Gastroesophageal sphincter (tissue), 4 donors: ENCODE measurements at regions not wholly inside any gene's neighbourhood (a gene's known extent, or its start where the extent isn't known, plus 50 kb on each side); places are given as distances from the start of the nearest gene placed in this dataset.

ENCODE experiments used
- ATAC-seq: fragments of 150-250 bp; one replicate; pipeline ENCODE4 v1.9.1; 2016; ENCODE audit warnings: mild to moderate bottlenecking, moderate library complexity
- H3K27ac ChIP-seq, 4 donors: fragments of 200-600 bp; sonication (generic) in 3 of 4; 1 replicate in 3 of 4; 2 replicates in 1 of 4; pipeline ENCODE4 v1.5.1; 2016 to 2019
- H3K27me3 ChIP-seq: fragments of 200-600 bp; sonication (generic); one replicate; pipeline ENCODE4 v1.5.1; 2019
- H3K36me3 ChIP-seq, 2 donors: fragments of 200-600 bp; sonication (generic); one replicate each; pipeline ENCODE4 v1.5.1; 2019; ENCODE audit warnings: control low read depth in 1 of 2
- H3K4me1 ChIP-seq, 3 donors: fragments of 200-600 bp; sonication (generic); 1 replicate in 2 of 3; 2 replicates in 1 of 3; pipeline ENCODE4 v1.5.1; 2016 to 2019; ENCODE audit warnings: control low read depth in 2 of 3
- H3K4me3 ChIP-seq, 2 donors: fragments of 200-600 bp; sonication (generic); one replicate each; pipeline ENCODE4 v1.5.1; 2019; ENCODE audit warnings: mild to moderate bottlenecking in 1 of 2, moderate library complexity in 1 of 2
- H3K9me3 ChIP-seq, 3 donors: fragments of 200-600 bp; sonication (generic); one replicate each; pipeline ENCODE4 v1.5.1; 2017 to 2019; ENCODE audit warnings: control low read depth in 2 of 3
- EP300 ChIP-seq: sonication (generic); formaldehyde crosslinking; IDR thresholded peaks from one replicate; pipeline ENCODE4 v1.6.1; 2017; ENCODE audit warnings: antibody characterized with exemption, mild to moderate bottlenecking
- POLR2A ChIP-seq, 2 donors: fragments of 450-650 bp; IDR thresholded peaks; one replicate each; pipeline ENCODE4 v1.6.1; 2017; ENCODE audit warnings: antibody characterized with exemption in 2 of 2, mild to moderate bottlenecking in 2 of 2, moderate library complexity in 1 of 2
- POLR2AphosphoS5 ChIP-seq: sonication (generic); formaldehyde crosslinking; IDR thresholded peaks from one replicate; pipeline ENCODE4 v1.6.1; 2017; ENCODE audit warnings: antibody characterized with exemption
- WGBS, 2 donors: methylation state at CpG; one replicate each; pipeline ENCODE4 v1.1.5; 2018; ENCODE audit warnings: low coverage in 1 of 2; 5-methylcytosine and 5-hydroxymethylcytosine counted together
- TF ChIP-seq, protein P1 (sequence below), 4 experiments: fragments of 200-600 bp in 2 of 4; fragments of 450-650 bp in 2 of 4; sonication (generic) in 1 of 4; IDR thresholded peaks; one replicate each; pipeline ENCODE4 v1.5.1; 2017 to 2019; ENCODE audit warnings: antibody characterized with exemption in 4 of 4, mild to moderate bottlenecking in 2 of 4, moderate library complexity in 2 of 4

DNA sequence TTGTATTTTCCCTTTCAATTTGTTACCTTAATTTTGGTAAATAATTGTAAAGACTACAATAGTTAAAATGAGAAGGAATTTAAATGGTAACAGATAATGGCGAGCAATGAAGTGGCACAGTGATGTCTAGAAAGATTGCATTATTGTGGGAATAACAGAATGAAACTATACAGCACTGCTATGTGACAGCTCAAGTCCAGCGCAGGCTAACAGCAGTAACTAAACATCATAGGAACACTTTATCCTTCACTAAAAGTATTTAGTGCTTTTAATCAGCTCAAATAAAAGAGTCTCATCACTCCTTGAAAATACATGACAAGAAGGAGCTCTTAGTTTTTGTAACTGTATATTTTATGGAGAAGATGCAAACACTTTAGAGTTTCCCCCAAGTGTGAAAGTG lies 190.8 kb downstream of the TENT5A start:
- no peak overlapping the region for H3K4me3 ChIP-seq
- H3K4me1 ChIP-seq: peaks cover 0 to 19% (median 0%) of the 10 kb centered on the region in 3 donors
- peak overlapping the region in 2 of 4 donors; percentile 12 to 33 for H3K27ac ChIP-seq
- H3K9me3 ChIP-seq: no peaks in the 10 kb centered on the region
- ATAC-seq: no peak
- no peak for TF ChIP-seq POLR2AphosphoS5
- no peak for TF ChIP-seq POLR2A (IDR thresholded peaks at IDR 0.05)
- TF ChIP-seq, protein P1, sequence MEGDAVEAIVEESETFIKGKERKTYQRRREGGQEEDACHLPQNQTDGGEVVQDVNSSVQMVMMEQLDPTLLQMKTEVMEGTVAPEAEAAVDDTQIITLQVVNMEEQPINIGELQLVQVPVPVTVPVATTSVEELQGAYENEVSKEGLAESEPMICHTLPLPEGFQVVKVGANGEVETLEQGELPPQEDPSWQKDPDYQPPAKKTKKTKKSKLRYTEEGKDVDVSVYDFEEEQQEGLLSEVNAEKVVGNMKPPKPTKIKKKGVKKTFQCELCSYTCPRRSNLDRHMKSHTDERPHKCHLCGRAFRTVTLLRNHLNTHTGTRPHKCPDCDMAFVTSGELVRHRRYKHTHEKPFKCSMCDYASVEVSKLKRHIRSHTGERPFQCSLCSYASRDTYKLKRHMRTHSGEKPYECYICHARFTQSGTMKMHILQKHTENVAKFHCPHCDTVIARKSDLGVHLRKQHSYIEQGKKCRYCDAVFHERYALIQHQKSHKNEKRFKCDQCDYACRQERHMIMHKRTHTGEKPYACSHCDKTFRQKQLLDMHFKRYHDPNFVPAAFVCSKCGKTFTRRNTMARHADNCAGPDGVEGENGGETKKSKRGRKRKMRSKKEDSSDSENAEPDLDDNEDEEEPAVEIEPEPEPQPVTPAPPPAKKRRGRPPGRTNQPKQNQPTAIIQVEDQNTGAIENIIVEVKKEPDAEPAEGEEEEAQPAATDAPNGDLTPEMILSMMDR (IDR thresholded peaks at IDR 0.05): no peak
- TF ChIP-seq EP300: no peak
- no peaks in the 10 kb centered on the region for H3K27me3 ChIP-seq
- no peaks in the 10 kb centered on the region for H3K36me3 ChIP-seq
- 30 to 39% methylated on average over 2 of the region's 2 CpGs for WGBS, 2 donors

DNA sequence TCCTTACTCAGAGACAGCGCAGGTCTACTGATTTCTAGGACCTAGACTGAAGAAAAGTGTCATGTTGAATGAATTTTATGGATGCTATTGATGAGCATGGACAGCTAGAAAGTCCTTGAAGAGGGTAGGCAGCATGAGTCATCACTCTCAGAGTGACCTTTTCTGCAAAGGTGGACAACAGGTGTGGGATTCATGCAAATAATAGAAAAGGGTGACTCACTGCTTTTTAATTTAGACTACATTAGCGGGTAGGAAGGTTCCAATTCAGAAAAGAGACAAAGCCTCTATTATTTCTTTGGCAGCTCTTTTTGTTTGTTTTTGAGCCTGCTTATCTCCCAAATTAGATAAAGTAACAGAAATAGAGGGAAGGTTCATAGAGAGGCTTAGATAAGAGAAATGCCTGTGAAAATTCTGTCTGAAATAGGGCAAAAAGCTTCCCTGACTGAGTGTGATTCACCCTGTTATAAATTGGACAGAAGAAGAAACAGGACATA lies 191.4 kb downstream of the TENT5A start:
- H3K36me3 ChIP-seq: no peaks in the 10 kb centered on the region
- no peaks in the 10 kb centered on the region for H3K9me3 ChIP-seq
- H3K4me3 ChIP-seq: no peak overlapping the region
- H3K27ac ChIP-seq: no peak overlapping the region
- peaks cover 0 to 19% (median 0%) of the 10 kb centered on the region in 3 donors for H3K4me1 ChIP-seq
- no peaks in the 10 kb centered on the region for H3K27me3 ChIP-seq
- 63 to 81% methylated on average over 2 of the region's 2 CpGs for WGBS, 2 donors
- no peak for ATAC-seq
- no peak for TF ChIP-seq POLR2A (IDR thresholded peaks at IDR 0.05)
- TF ChIP-seq POLR2AphosphoS5: no peak

DNA sequence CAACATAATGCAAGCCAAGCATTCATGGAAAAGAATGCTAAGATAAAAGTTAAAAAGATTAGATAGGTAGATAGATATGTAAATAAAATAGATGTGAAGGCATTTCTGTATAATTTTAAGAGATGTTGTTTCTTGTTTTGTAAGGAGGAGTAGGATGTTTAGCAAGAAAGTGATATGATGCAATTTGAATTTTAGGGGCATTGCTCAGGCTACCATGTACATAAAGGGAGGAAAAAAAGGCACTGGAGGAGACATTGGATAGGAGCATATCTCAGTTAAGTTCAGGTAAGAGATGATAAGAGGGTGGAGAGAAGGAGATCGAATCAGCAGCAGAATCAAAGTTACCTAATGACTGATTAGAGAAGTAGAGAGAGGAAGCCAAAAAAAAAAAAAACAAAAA lies 194.7 kb downstream of the TENT5A start:
- WGBS, 2 donors: 82 to 100% methylated on average over 1 of the region's 1 CpG
- H3K27ac ChIP-seq: no peak overlapping the region
- no peaks in the 10 kb centered on the region for H3K9me3 ChIP-seq
- TF ChIP-seq POLR2AphosphoS5 (no peak), POLR2A (IDR thresholded peaks at IDR 0.05) (no peak), EP300 (no peak)
- TF ChIP-seq, protein P1 (IDR thresholded peaks at IDR 0.05): no peak
- no peak overlapping the region for H3K4me3 ChIP-seq
- no peak for ATAC-seq
- no peaks in the 10 kb centered on the region for H3K36me3 ChIP-seq
- no peaks in the 10 kb centered on the region for H3K27me3 ChIP-seq
- peaks cover 0 to 19% (median 0%) of the 10 kb centered on the region in 3 donors for H3K4me1 ChIP-seq

DNA sequence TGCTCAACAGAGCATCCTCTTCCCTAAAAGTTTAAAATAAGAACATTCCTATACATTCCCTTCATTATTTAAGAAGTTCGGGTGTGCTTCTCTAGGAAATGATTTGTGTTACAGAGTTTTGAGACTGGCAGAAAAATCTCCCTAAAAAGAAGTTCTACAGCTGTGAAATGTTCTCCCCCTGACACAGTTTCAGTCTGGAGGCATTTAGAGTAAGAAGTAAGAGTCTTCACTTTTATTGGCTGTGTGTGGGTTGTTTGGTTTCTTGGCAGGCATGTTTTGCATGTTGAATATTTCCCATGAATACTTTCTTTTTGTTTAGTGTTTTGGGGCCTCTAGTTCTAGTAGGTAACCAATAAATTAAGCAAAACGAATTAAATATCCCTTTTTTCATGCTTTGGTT lies 195.9 kb downstream of the TENT5A start:
- no peak overlapping the region for H3K4me3 ChIP-seq
- H3K9me3 ChIP-seq: no peaks in the 10 kb centered on the region
- no peak overlapping the region for H3K27ac ChIP-seq
- peaks cover 0 to 7% (median 0%) of the 10 kb centered on the region in 3 donors for H3K4me1 ChIP-seq
- TF ChIP-seq, protein P1 (IDR thresholded peaks at IDR 0.05): no peak
- no peaks in the 10 kb centered on the region for H3K27me3 ChIP-seq
- ATAC-seq: no peak
- 29 to 50% methylated on average over 1 to 2 of the region's 2 CpGs for WGBS, 2 donors
- H3K36me3 ChIP-seq: no peaks in the 10 kb centered on the region

DNA sequence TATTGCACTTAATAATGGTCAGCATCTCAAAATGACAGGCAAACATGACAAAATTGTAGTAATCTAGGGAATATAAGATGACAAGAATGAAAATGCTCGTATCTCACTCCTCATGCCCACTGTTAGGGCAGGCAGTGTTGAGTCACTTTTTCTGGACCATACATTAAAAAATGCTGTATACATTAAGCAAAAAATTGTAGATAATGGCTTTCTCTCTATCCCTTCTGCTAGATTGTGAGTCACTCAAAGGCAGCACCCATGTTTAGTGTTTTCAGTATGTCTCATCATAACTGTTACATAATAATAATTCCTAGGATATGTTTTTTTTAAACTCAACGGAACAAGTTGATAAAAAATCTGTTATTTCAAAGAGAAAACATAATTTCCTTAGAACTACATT lies 199.3 kb downstream of the TENT5A start:
- H3K27ac ChIP-seq: no peak overlapping the region
- H3K4me1 ChIP-seq: no peaks in the 10 kb centered on the region
- no peak overlapping the region for H3K4me3 ChIP-seq
- no peaks in the 10 kb centered on the region for H3K36me3 ChIP-seq
- TF ChIP-seq EP300: no peak
- TF ChIP-seq POLR2A (IDR thresholded peaks at IDR 0.05): no peak
- no peak for TF ChIP-seq POLR2AphosphoS5
- TF ChIP-seq, protein P1 (IDR thresholded peaks at IDR 0.05): no peak
- ATAC-seq: no peak
- no peaks in the 10 kb centered on the region for H3K27me3 ChIP-seq
- no peaks in the 10 kb centered on the region for H3K9me3 ChIP-seq
- WGBS, 2 donors: 65 to 67% methylated on average over 2 of the region's 2 CpGs
